HCT116 (cell line): ENCODE measurements at regions not wholly inside any gene's neighbourhood (a gene's known extent, or its start where the extent isn't known, plus 50 kb on each side); places are given as distances from the start of the nearest gene placed in this dataset.

Source experiments
- ATAC-seq: fragments of 200-7000 bp; cut with Tn5 transposase; 2 replicates; pipeline ENCODE4 v1.9.1; 2020; ENCODE audit warnings: mild to moderate bottlenecking, moderate library complexity
- BruUV-seq: library from RNA; stranded (reverse); fragments of 400-500 nt; replicated peaks from 2 replicates; lab custom pipeline; 2021; lab: Mats Ljungman, UMichigan
- CTCF ChIA-PET: fragments of 300-600 bp; sonication (Branson Sonifier 250); formaldehyde crosslinking; loops from one replicate; lab custom pipeline; 2021; ENCODE audit warnings: antibody characterized with exemption; lab: Charles Lee
- POLR2A ChIA-PET: fragments of 300-600, 350-600 bp; sonication (Branson Sonifier 250); formaldehyde crosslinking; loops from one replicate; lab custom pipeline; 2021; ENCODE audit warnings: antibody characterized with exemption; lab: Charles Lee
- RAD21 ChIA-PET, 2 experiments: fragments of 300-600 bp; sonication (Branson Sonifier 250); formaldehyde crosslinking; loops; one replicate each; lab custom pipeline; 2023; ENCODE audit warnings: low total read pairs in 2 of 2; ENCODE audit not compliant: uncharacterized antibody in 2 of 2, unreplicated experiment in 2 of 2, low non-redundant PET in 1 of 2; lab: Charles Lee
- DNase-seq: peaks from one replicate; pipeline ENCODE4 v3.0.0-alpha.2; 2010; ENCODE audit warnings: low read depth, low spot score
- H2AFZ ChIP-seq: fragments of 200-600 bp; shearing (Covaris generic), sonication (generic); 2 replicates; pipeline ENCODE4 v1.6.1; 2017; ENCODE audit warnings: low read depth, mixed run types, mixed read lengths, antibody characterized with exemption, low read length; ENCODE audit not compliant: poor library complexity, severe bottlenecking
- H3K27ac ChIP-seq: 2 replicates; pipeline ENCODE4 v1.5.1; 2012; ENCODE audit warnings: low read depth, low read length
- H3K27me3 ChIP-seq: fragments of 200-600 bp; sonication (generic); 2 replicates; pipeline ENCODE4 v1.6.1; 2016; ENCODE audit warnings: mixed run types, low read length, mixed read lengths; ENCODE audit not compliant: insufficient read depth
- H3K36me3 ChIP-seq, 2 experiments: fragments of 200-500 bp in 1 of 2; fragments of 200-600 bp in 1 of 2; sonication (Bioruptor generic) in 1 of 2; sonication (generic) in 1 of 2; 2 replicates each; pipeline versions ENCODE4 v1.5.1 to v1.6.1; 2014 to 2016; ENCODE audit warnings: low read length in 2 of 2, inconsistent platforms in 1 of 2, mixed read lengths in 1 of 2, mixed run types in 1 of 2; ENCODE audit not compliant: insufficient read depth in 2 of 2, control insufficient read depth in 1 of 2
- H3K4me1 ChIP-seq, 2 experiments: fragments of 200-600 bp in 1 of 2; sonication (generic) in 1 of 2; 2 replicates each; pipeline versions ENCODE4 v1.5.1 to v1.6.1; 2012 to 2017; ENCODE audit warnings: low read length in 2 of 2, inconsistent platforms in 1 of 2, mild to moderate bottlenecking in 1 of 2, mixed read lengths in 1 of 2, mixed run types in 1 of 2, moderate library complexity in 1 of 2; ENCODE audit not compliant: insufficient read depth in 2 of 2, control insufficient read depth in 1 of 2
- H3K4me2 ChIP-seq: fragments of 200-600 bp; sonication (generic); 2 replicates; pipeline ENCODE4 v1.6.1; 2017; ENCODE audit warnings: mixed run types, low read length, mixed read lengths
- H3K4me3 ChIP-seq, 2 experiments: fragments of 200-600 bp in 1 of 2; sonication (generic) in 1 of 2; replicated peaks in 1 of 2; 2 replicates each; pipeline ENCODE4 v1.5.1; 2011 to 2016; ENCODE audit warnings: low read length in 2 of 2, control low read depth in 1 of 2, low read depth in 1 of 2, mild to moderate bottlenecking in 1 of 2, mixed read lengths in 1 of 2, mixed run types in 1 of 2
- H3K79me2 ChIP-seq: fragments of 200-600 bp; sonication (generic); 2 replicates; pipeline ENCODE4 v1.6.1; 2017; ENCODE audit warnings: mild to moderate bottlenecking, mixed run types, low read length, moderate library complexity, mixed read lengths; ENCODE audit not compliant: insufficient read depth
- H3K9ac ChIP-seq: fragments of 200-600 bp; sonication (generic); 2 replicates; pipeline ENCODE4 v1.6.1; 2016; ENCODE audit warnings: low read length, mixed read lengths
- H3K9me2 ChIP-seq: fragments of 200-600 bp; sonication (generic), shearing (Covaris generic); 2 replicates; pipeline ENCODE4 v1.6.1; 2017; ENCODE audit warnings: mixed run types, mild to moderate bottlenecking, moderate library complexity; ENCODE audit not compliant: insufficient read depth
- H3K9me3 ChIP-seq, 2 experiments: fragments of 200-500 bp in 1 of 2; fragments of 200-600 bp in 1 of 2; sonication (Bioruptor generic) in 1 of 2; sonication (generic) in 1 of 2; 2 replicates each; pipeline ENCODE4 v1.6.1; 2014 to 2017; ENCODE audit warnings: low read length in 2 of 2, mixed read lengths in 2 of 2, inconsistent platforms in 1 of 2, low read depth in 1 of 2, mild to moderate bottlenecking in 1 of 2, mixed run types in 1 of 2, moderate library complexity in 1 of 2; ENCODE audit not compliant: control insufficient read depth in 1 of 2, insufficient read depth in 1 of 2
- H4K20me1 ChIP-seq: fragments of 200-600 bp; sonication (generic), shearing (Covaris generic); 2 replicates; pipeline ENCODE4 v1.6.1; 2017; ENCODE audit warnings: mixed run types, mild to moderate bottlenecking, moderate library complexity; ENCODE audit not compliant: insufficient read depth
- JUND ChIP-seq: IDR thresholded peaks from 2 replicates; pipeline ENCODE4 v1.6.1; 2012
- SIN3A ChIP-seq: IDR thresholded peaks from 2 replicates; pipeline ENCODE4 v1.6.1; 2012; ENCODE audit warnings: low read depth
- intact Hi-C: fragments of 100-400 bp; cut with micrococcal nuclease; formaldehyde crosslinking; loops from 2 replicates; pipeline ENCODE4 v1.10.0; 2022
- TF ChIP-seq, protein P1 (sequence below): IDR thresholded peaks from 2 replicates; pipeline ENCODE4 v1.6.1; 2011; ENCODE audit warnings: mild to moderate bottlenecking, low read length, moderate library complexity; ENCODE audit not compliant: insufficient replicate concordance; ENCODE audit errors: extremely low read depth

DNA sequence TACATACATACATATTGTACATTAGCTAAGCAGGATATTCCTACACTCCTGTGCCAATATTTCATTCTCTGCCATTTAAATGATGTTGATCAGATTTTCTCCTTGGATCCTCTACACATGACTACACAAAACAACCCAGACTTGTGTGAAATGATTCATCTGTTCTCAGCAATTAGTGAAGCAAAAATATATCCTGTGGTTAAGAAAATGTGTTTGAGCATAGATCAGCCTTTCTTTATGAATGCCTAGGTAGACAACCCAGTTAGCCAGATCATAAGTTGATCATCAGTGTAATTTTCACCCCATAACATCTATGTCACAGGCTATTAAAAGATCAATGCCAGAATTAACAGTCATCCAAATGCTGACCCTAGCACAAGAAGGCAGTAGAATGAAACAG, 275.2 kb upstream of the EDNRB start:
- Histone ChIP-seq H3K9ac (no peak overlapping the region), H3K4me3 (no peak overlapping the region), H3K9me3 (no peaks in the 10 kb centered on the region), H3K79me2 (no peaks in the 10 kb centered on the region), H3K4me2 (no peak overlapping the region), H3K9me2 (no peaks in the 10 kb centered on the region), H3K4me1 (no peaks in the 10 kb centered on the region), H3K27me3 (no peaks in the 10 kb centered on the region), H3K36me3 (no peaks in the 10 kb centered on the region), H4K20me1 (no peaks in the 10 kb centered on the region), H3K27ac (no peak overlapping the region), H2AFZ (no peak overlapping the region)
- no TSS peak for BruUV-seq
- ATAC-seq (no peak), DNase-seq (no peak)
- ChIA-PET CTCF (no interaction called here), POLR2A (no interaction called here), RAD21 (no interaction called here)
- intact Hi-C loops: no loop called here
- TF ChIP-seq SIN3A (no peak), JUND (no peak)
- TF ChIP-seq, protein P1, sequence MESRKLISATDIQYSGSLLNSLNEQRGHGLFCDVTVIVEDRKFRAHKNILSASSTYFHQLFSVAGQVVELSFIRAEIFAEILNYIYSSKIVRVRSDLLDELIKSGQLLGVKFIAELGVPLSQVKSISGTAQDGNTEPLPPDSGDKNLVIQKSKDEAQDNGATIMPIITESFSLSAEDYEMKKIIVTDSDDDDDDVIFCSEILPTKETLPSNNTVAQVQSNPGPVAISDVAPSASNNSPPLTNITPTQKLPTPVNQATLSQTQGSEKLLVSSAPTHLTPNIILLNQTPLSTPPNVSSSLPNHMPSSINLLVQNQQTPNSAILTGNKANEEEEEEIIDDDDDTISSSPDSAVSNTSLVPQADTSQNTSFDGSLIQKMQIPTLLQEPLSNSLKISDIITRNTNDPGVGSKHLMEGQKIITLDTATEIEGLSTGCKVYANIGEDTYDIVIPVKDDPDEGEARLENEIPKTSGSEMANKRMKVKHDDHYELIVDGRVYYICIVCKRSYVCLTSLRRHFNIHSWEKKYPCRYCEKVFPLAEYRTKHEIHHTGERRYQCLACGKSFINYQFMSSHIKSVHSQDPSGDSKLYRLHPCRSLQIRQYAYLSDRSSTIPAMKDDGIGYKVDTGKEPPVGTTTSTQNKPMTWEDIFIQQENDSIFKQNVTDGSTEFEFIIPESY: no peak

DNA sequence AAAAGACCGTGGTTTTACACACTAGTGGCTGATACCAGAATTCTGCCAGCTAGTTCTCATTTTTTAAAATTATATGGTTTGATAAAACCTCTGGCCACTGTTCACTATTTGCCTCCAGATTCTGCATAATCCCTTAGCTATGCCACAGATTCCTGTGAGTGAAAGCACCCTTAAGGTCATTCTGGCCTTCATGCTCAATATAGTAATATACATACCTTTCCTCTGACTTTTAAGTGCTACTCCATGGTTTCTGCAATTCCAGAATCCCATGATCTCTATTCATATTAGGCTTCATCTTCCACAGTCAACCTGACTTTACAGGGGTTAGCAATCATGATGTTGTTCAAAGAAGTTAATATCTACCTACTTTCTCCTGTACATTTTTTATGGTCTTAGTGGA, 274.1 kb upstream of the EDNRB start:
- ChIA-PET CTCF (no interaction called here), POLR2A (no interaction called here)
- no peaks in the 10 kb centered on the region for H3K4me1 ChIP-seq
- no peak overlapping the region for H3K27ac ChIP-seq
- H3K4me2 ChIP-seq: no peak overlapping the region
- TF ChIP-seq SIN3A: no peak
- TF ChIP-seq, all 23 proteins: peak for 0
- no TSS peak for BruUV-seq
- H3K9ac ChIP-seq: no peak overlapping the region
- RAD21 ChIA-PET: no interaction called here
- H4K20me1 ChIP-seq: no peaks in the 10 kb centered on the region
- H3K9me2 ChIP-seq: no peaks in the 10 kb centered on the region
- no peak for ATAC-seq
- no peak overlapping the region for H2AFZ ChIP-seq
- no peak overlapping the region for H3K4me3 ChIP-seq
- H3K36me3 ChIP-seq: no peaks in the 10 kb centered on the region
- no peaks in the 10 kb centered on the region for H3K9me3 ChIP-seq
- intact Hi-C loops: no loop called here
- DNase-seq: no peak
- H3K79me2 ChIP-seq: no peaks in the 10 kb centered on the region
- no peaks in the 10 kb centered on the region for H3K27me3 ChIP-seq
